ENCODE measurements at regions not wholly inside any gene's neighbourhood (a gene's known extent, or its start where the extent isn't known, plus 50 kb on each side); places are given as distances from the start of the nearest gene placed in this dataset.

GRCh38 chr15:39479911-39480310, 101.0 kb upstream of the THBS1 start:
- no peak for DNase-seq (ENCODE audit: low spot score)

GRCh38 chr15:39482459-39482858, 98.4 kb upstream of the THBS1 start:
- no peak for DNase-seq (ENCODE audit: low spot score)

GRCh38 chr15:39486621-39487457, 94.0 kb upstream of the THBS1 start:
- no peak for DNase-seq (ENCODE audit: low spot score)

- DNase-seq (ENCODE audit: low spot score) = no peak
Measured at GRCh38 chr15:39487458-39487735, 93.5 kb upstream of the THBS1 start.

GRCh38 chr15:39488516-39488915, 92.4 kb upstream of the THBS1 start:
- DNase-seq (ENCODE audit: low spot score) = no peak

GRCh38 chr15:39488961-39489360, 91.9 kb upstream of the THBS1 start:
- no peak for DNase-seq (ENCODE audit: low spot score)

- DNase-seq (ENCODE audit: low spot score) = no peak
Measured at GRCh38 chr15:39491115-39491885, 89.6 kb upstream of the THBS1 start.

GRCh38 chr15:39491886-39492490, 88.9 kb upstream of the THBS1 start:
- DNase-seq (ENCODE audit: low spot score) = no peak

GRCh38 chr15:39493424-39494067, 87.3 kb upstream of the THBS1 start:
- no peak for DNase-seq (ENCODE audit: low spot score)

- no peak for DNase-seq (ENCODE audit: low spot score)
Measured at GRCh38 chr15:39494462-39494861, 86.4 kb upstream of the THBS1 start.

GRCh38 chr15:39495871-39496840, 84.7 kb upstream of the THBS1 start:
- peak; percentile 67 for DNase-seq (ENCODE audit: low spot score)

GRCh38 chr15:39497016-39497758, 83.7 kb upstream of the THBS1 start:
- DNase-seq (ENCODE audit: low spot score) = no peak

- peak; percentile 39 for DNase-seq (ENCODE audit: low spot score)
Measured at GRCh38 chr15:39497759-39498565, 82.9 kb upstream of the THBS1 start.

GRCh38 chr15:39498629-39499028, 82.2 kb upstream of the THBS1 start:
- no peak for DNase-seq (ENCODE audit: low spot score)

GRCh38 chr15:39499042-39499441, 81.8 kb upstream of the THBS1 start:
- DNase-seq (ENCODE audit: low spot score) = no peak

GRCh38 chr15:39499681-39500080, 81.2 kb upstream of the THBS1 start:
- peak; percentile 52 for DNase-seq (ENCODE audit: low spot score)

- no peak for DNase-seq (ENCODE audit: low spot score)
Measured at GRCh38 chr15:39501366-39502081, 79.4 kb upstream of the THBS1 start.

- DNase-seq (ENCODE audit: low spot score) = no peak
Measured at GRCh38 chr15:39502082-39502447, 78.8 kb upstream of the THBS1 start.

GRCh38 chr15:39502611-39503195, 78.2 kb upstream of the THBS1 start:
- DNase-seq (ENCODE audit: low spot score) = no peak

All from AG20443 (cell line).